22Rv1 (cell line): ENCODE measurements at regions not wholly inside any gene's neighbourhood (a gene's known extent, or its start where the extent isn't known, plus 50 kb on each side); places are given as distances from the start of the nearest gene placed in this dataset.

Experiments
- H3K27ac ChIP-seq: fragments of 450-650 bp; 2 replicates; pipeline ENCODE4 v1.5.1; 2017
- ZFX ChIP-seq: fragments of 450-650 bp; IDR thresholded peaks from 2 replicates; pipeline ENCODE4 v1.6.1; 2017; ENCODE audit warnings: antibody characterized with exemption, borderline replicate concordance
- TF ChIP-seq, protein P1 (sequence below): fragments of 450-650 bp; IDR thresholded peaks from 2 replicates; pipeline ENCODE4 v1.5.1; 2017; ENCODE audit warnings: mild to moderate bottlenecking

- TF ChIP-seq ZFX = no peak
- TF ChIP-seq, protein P1, sequence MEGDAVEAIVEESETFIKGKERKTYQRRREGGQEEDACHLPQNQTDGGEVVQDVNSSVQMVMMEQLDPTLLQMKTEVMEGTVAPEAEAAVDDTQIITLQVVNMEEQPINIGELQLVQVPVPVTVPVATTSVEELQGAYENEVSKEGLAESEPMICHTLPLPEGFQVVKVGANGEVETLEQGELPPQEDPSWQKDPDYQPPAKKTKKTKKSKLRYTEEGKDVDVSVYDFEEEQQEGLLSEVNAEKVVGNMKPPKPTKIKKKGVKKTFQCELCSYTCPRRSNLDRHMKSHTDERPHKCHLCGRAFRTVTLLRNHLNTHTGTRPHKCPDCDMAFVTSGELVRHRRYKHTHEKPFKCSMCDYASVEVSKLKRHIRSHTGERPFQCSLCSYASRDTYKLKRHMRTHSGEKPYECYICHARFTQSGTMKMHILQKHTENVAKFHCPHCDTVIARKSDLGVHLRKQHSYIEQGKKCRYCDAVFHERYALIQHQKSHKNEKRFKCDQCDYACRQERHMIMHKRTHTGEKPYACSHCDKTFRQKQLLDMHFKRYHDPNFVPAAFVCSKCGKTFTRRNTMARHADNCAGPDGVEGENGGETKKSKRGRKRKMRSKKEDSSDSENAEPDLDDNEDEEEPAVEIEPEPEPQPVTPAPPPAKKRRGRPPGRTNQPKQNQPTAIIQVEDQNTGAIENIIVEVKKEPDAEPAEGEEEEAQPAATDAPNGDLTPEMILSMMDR = no peak
Measured at GRCh38 chr1:38693031-38693430, 166.5 kb downstream of the RRAGC start.

DNA sequence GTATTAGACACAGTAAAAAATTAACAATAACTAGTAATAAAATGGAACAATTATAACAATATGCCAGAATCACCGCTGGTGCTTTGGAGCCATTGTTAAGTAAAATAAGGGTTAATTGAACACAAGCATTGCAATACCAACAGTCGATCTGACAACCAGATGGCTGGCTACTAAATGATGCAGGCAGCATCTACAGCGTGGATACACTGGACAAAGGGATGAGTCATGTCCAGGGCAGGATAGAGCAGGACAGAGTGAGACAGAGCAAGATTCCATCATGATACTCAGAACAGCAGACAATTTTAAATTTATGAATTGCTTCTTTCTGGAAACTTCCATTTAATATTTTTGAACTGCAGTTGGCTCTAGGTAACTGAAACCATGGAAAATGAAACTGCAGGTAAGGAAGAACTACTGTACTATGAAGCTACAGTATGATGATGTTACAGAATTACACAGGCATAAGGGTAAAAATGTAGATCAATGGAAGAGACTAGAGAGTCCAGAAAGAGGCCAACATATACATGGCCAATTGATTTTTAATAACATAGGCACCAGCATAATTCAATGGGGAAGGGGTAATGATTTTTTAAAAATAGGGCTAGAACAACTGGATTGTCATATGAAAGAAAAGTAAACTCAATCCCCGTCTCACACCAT lies 168.7 kb downstream of the RRAGC start:
- H3K27ac ChIP-seq = no peak overlapping the region
- TF ChIP-seq, protein P1 = no peak

More at GRCh38 chr1:38693031-38693430, 166.5 kb downstream of the RRAGC start:
- no peak overlapping the region for H3K27ac ChIP-seq

- TF ChIP-seq, protein P1 = no peak
- TF ChIP-seq ZFX = no peak
- H3K27ac ChIP-seq = no peak overlapping the region
Measured at GRCh38 chr1:38686927-38687255, 172.7 kb downstream of the RRAGC start.

DNA sequence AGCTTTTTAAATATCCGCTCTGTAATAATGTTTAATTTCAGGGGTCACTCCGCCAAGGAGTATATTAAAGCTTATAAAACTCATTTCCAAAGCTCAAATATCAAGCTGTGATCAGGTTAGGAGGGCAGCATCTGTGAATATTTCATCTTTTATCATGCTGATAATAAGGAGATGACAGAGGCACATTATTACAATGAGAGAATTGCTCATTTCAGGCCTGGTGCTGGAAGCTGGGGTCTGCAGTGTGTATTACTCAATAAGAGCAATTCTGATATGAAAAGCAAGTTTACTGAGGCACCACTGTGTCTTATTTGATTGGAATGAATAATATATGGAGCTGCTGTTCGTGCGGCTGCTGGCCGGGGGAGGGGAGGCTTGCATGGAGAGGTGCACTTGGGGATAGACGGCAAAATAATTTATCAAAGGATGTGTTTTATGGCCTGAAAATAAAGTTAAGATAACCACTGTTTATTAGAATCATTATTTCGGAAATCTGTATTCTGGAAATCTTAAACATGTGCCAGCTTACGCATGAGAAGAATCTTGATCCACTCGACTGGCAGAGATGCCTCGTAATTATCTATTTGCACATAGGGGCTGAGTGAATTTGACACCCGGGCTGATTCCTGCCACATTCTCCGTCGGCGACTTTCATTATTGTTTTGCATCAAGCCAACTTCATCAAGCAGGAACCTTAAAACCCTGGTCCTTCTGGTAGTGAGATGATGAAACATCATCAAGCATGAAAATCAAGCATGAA lies 173.2 kb downstream of the RRAGC start:
- H3K27ac ChIP-seq = no peak overlapping the region
- no peak for TF ChIP-seq ZFX
- TF ChIP-seq, protein P1 = no peak

DNA sequence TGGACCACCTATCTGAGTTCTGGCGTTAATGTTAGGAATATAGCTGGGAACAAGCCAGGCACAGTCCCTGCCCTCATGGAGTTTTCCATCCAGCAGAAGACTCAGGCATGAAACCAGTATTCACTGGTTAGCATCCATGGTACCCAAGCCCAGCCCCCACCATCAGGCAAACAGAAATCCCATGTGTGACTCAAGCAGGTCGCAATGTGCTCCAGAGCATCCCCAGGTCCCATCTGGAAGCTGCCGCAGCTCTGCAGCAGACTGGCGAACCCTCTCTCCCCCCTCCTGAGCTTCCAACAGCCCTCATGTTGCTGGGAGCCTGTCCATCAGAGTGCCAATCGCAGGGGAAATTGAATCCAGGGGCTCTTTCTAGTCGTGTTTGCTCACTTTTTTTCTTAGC lies 174.2 kb downstream of the RRAGC start:
- H3K27ac ChIP-seq = no peak overlapping the region
- no peak for TF ChIP-seq ZFX
- TF ChIP-seq, protein P1 = no peak

- TF ChIP-seq, protein P1 = no peak
- TF ChIP-seq ZFX = no peak
- H3K27ac ChIP-seq = no peak overlapping the region
Measured at GRCh38 chr1:38680801-38681510, 178.6 kb downstream of the RRAGC start.

DNA sequence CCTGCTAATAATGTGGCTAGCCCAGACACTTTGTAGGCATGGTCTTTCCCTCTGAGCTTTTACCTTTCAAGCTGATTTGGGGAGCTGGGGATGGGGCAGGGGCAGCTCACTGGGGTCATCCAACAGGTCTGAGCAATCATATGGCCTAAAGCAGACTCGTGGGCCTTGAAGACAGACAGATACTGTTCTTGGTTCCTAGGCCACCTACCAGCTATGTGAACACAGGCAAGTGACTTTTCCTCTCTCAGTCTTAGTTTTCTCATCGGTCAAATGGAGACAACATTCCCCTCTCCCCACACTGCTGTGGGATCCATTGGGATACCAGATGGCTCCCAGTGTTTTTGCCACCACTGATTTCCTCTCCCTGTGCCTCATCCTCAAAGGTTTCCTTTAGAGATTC lies 181.8 kb downstream of the RRAGC start:
- TF ChIP-seq, protein P1 = no peak
- TF ChIP-seq ZFX = no peak
- no peak overlapping the region for H3K27ac ChIP-seq
